GM03348 (cell line): ENCODE measurements at regions not wholly inside any gene's neighbourhood (a gene's known extent, or its start where the extent isn't known, plus 50 kb on each side); places are given as distances from the start of the nearest gene placed in this dataset.

Experiments used
- DNase-seq: peaks from one replicate; pipeline ENCODE4 v3.0.0; 2012; ENCODE audit warnings: low spot score

- no peak for DNase-seq
Measured at GRCh38 chr10:107611115-107611514, 446.6 kb upstream of the SORCS1 start.

GRCh38 chr10:107589081-107589480 is 424.6 kb upstream of the SORCS1 start:
- DNase-seq = no peak

GRCh38 chr10:107585630-107586029 is 421.1 kb upstream of the SORCS1 start:
- DNase-seq = no peak

GRCh38 chr10:107583974-107584373 is 419.5 kb upstream of the SORCS1 start:
- DNase-seq = peak; percentile 16

GRCh38 chr10:107579970-107580369 is 415.5 kb upstream of the SORCS1 start:
- no peak for DNase-seq

- DNase-seq = no peak
Measured at GRCh38 chr10:107577221-107577620, 412.7 kb upstream of the SORCS1 start.

- peak; percentile 4 for DNase-seq
Measured at GRCh38 chr10:107576746-107577145, 412.2 kb upstream of the SORCS1 start.

GRCh38 chr10:107565014-107565413 is 400.5 kb upstream of the SORCS1 start:
- no peak for DNase-seq

- DNase-seq = no peak
Measured at GRCh38 chr10:107561136-107561650, 396.7 kb upstream of the SORCS1 start.

GRCh38 chr10:107557916-107558315 is 393.4 kb upstream of the SORCS1 start:
- no peak for DNase-seq

- no peak for DNase-seq
Measured at GRCh38 chr10:107554333-107554732, 389.8 kb upstream of the SORCS1 start.

GRCh38 chr10:107553470-107553869 is 389.0 kb upstream of the SORCS1 start:
- peak; percentile 34 for DNase-seq

GRCh38 chr10:107552963-107553362 is 388.5 kb upstream of the SORCS1 start:
- no peak for DNase-seq

GRCh38 chr10:107548301-107548700 is 383.8 kb upstream of the SORCS1 start:
- DNase-seq = no peak

GRCh38 chr10:107546986-107547385 is 382.5 kb upstream of the SORCS1 start:
- DNase-seq = no peak

- peak; percentile 67 for DNase-seq
Measured at GRCh38 chr10:107546284-107546683, 381.8 kb upstream of the SORCS1 start.

GRCh38 chr10:107545717-107546116 is 381.2 kb upstream of the SORCS1 start:
- DNase-seq = no peak

GRCh38 chr10:107544706-107545520 is 380.4 kb upstream of the SORCS1 start:
- DNase-seq = peak; percentile 9

- no peak for DNase-seq
Measured at GRCh38 chr10:107542607-107543006, 378.1 kb upstream of the SORCS1 start.

GRCh38 chr10:107542016-107542415 is 377.5 kb upstream of the SORCS1 start:
- DNase-seq = no peak

- no peak for DNase-seq
Measured at GRCh38 chr10:107540981-107541380, 376.5 kb upstream of the SORCS1 start.

GRCh38 chr10:107529350-107529749 is 364.8 kb upstream of the SORCS1 start:
- DNase-seq = no peak

- no peak for DNase-seq
Measured at GRCh38 chr10:107520348-107520747, 355.8 kb upstream of the SORCS1 start.

- no peak for DNase-seq
Measured at GRCh38 chr10:107517811-107518210, 353.3 kb upstream of the SORCS1 start.
